ENCODE measurements at regions not wholly inside any gene's neighbourhood (a gene's known extent, or its start where the extent isn't known, plus 50 kb on each side); places are given as distances from the start of the nearest gene placed in this dataset.

DNA sequence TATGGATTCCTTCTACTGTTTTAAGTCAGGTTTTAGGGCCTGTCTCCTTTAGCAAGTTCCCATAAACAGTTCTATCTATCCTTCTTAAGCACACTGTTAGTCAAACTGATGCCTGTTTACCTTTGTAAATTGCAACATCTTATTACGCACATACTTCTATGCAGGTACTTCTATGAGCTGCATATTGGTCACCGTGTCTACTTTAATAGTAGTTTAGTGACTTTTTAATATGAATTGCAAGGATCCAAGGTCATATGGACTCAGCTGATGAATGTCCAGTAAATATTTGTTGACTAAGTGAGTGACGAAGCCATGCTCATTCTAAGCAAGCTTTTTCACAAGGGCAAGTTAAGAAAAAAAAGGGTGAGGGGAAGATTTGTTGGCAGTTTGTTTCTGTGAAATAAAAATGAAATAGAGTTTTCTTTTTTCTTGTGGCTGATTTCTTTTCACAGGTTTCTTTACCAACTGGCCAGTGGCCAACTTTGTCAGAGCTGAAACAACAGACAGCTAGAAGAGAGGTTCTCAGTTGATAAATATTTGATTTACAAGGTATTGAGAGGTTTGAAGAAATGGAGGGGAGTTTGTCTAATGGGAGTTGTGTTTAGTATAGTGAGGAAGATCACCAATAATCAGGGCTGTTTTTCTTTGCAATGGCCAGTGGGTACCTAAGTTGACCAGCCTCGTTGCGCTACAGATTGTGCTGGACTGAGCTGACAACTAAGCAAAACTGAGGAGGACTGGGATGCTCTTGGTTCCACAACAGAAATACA, 141.1 kb downstream of the SLC15A5 start:
- H3K27me3 Mint-ChIP-seq, result no peaks in the 10 kb centered on the region
- peaks cover 49% of the 10 kb centered on the region for H3K9me3 Mint-ChIP-seq
- H3K36me3 Mint-ChIP-seq (ENCODE audit: low read depth), result no peaks in the 10 kb centered on the region
- intact Hi-C loops (cut with micrococcal nuclease), result no loop called here
- H3K4me3 Mint-ChIP-seq, result no peak overlapping the region
- no peaks in the 10 kb centered on the region for H3K4me1 Mint-ChIP-seq (ENCODE audit: low read depth)
- no peak overlapping the region for H3K27ac Mint-ChIP-seq

- H3K4me1 Mint-ChIP-seq (ENCODE audit: low read depth), result no peaks in the 10 kb centered on the region
- H3K27me3 Mint-ChIP-seq, result no peaks in the 10 kb centered on the region
- H3K36me3 Mint-ChIP-seq (ENCODE audit: low read depth), result no peaks in the 10 kb centered on the region
- intact Hi-C loops (cut with micrococcal nuclease), result no loop called here
- H3K4me3 Mint-ChIP-seq, result no peak overlapping the region
- H3K9me3 Mint-ChIP-seq, result peaks cover 60% of the 10 kb centered on the region
- H3K27ac Mint-ChIP-seq, result no peak overlapping the region
These were observed 142.2 kb downstream of the SLC15A5 start for GRCh38 chr12:16135323-16135722.

DNA sequence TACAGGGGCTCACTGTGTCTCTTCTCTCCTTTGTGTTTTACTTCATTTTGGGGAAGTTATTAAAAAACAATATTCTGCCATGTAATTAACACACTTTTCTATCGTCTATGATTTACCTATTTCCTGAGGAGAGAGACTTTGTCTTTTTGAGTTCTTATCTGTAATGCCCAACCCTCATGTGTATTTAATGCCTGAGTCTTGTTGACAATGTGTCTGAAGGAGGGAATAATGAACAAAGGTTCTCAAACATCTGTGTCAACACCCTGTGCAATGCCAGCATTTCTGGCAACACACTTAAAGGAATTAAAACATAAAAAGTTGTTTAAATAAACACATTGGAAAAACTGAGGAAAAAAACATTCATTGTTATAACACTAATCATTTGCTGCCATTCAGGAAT, 147.1 kb downstream of the SLC15A5 start:
- H3K36me3 Mint-ChIP-seq (ENCODE audit: low read depth), result no peaks in the 10 kb centered on the region
- intact Hi-C loops (cut with micrococcal nuclease), result no loop called here

DNA sequence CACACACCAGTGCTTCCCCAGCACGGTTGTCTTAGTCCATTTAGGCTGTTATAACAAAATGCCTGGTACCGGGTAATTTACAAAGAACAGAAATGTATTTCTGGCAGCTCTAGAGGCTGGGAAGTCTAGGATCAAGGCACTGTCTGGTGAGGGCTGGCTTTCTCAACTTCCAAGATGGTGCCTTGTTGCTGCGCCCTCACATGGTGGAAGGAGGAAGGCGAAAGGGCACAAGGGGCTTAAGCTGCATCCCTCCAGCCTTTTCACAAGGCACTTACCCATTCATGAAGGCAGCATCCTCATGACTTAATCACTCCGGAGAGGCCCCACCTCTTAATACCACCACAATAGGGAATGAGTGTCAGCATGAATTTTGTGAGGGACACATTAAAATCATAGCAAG, 155.5 kb downstream of the SLC15A5 start:
- Mint-ChIP-seq H3K27me3 (peaks cover 3% of the 10 kb centered on the region), H3K27ac (no peak overlapping the region), H3K4me3 (no peak overlapping the region), H3K36me3 (ENCODE audit: low read depth) (no peaks in the 10 kb centered on the region), H3K9me3 (no peaks in the 10 kb centered on the region), H3K4me1 (ENCODE audit: low read depth) (peaks cover 5% of the 10 kb centered on the region)
- intact Hi-C loops (cut with micrococcal nuclease), result no loop called here

More for the DNA sequence above, 147.1 kb downstream of the SLC15A5 start:
- no peak overlapping the region for H3K4me3 Mint-ChIP-seq
- no peaks in the 10 kb centered on the region for H3K27me3 Mint-ChIP-seq
- H3K9me3 Mint-ChIP-seq, result peaks cover 76% of the 10 kb centered on the region
- no peak overlapping the region for H3K27ac Mint-ChIP-seq
- no peaks in the 10 kb centered on the region for H3K4me1 Mint-ChIP-seq (ENCODE audit: low read depth)

GRCh38 chr12:16119618-16120415, 157.7 kb downstream of the SLC15A5 start:
- intact Hi-C loops (cut with micrococcal nuclease), result no loop called here
- no peaks in the 10 kb centered on the region for H3K9me3 Mint-ChIP-seq
- no peak overlapping the region for H3K27ac Mint-ChIP-seq
- no peaks in the 10 kb centered on the region for H3K36me3 Mint-ChIP-seq (ENCODE audit: low read depth)
- H3K4me1 Mint-ChIP-seq (ENCODE audit: low read depth), result peaks cover 5% of the 10 kb centered on the region
- no peak overlapping the region for H3K4me3 Mint-ChIP-seq
- H3K27me3 Mint-ChIP-seq, result peaks cover 2% of the 10 kb centered on the region

DNA sequence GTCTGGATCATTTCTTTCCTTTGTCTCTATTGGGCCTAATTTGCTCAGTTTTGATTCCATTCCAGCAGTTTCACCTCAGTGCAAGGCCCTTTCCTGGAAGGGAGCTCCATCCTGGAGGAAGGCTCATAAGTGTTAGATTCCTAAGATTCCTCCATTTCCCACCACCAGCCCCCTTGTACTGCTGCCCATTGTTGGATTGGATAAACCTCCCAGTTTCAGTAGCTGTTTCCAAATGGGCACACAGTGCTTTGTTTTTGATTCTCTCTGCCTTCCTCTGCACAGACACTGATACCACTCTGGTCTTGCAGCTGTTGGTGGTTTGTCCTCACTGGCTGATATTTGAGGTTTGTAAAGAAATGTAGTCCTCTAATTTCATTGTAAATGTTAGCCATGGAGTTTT, 158.9 kb downstream of the SLC15A5 start:
- Mint-ChIP-seq H3K4me1 (ENCODE audit: low read depth) (peaks cover 5% of the 10 kb centered on the region), H3K4me3 (no peak overlapping the region), H3K27ac (no peak overlapping the region), H3K9me3 (no peaks in the 10 kb centered on the region), H3K27me3 (peaks cover 2% of the 10 kb centered on the region), H3K36me3 (ENCODE audit: low read depth) (no peaks in the 10 kb centered on the region)
- intact Hi-C loops (cut with micrococcal nuclease), result no loop called here

GRCh38 chr12:16112612-16113560, 164.6 kb downstream of the SLC15A5 start:
- H3K27me3 Mint-ChIP-seq, result no peaks in the 10 kb centered on the region
- peaks cover 6% of the 10 kb centered on the region for H3K4me1 Mint-ChIP-seq (ENCODE audit: low read depth)
- intact Hi-C loops (cut with micrococcal nuclease), result no loop called here
- no peaks in the 10 kb centered on the region for H3K36me3 Mint-ChIP-seq (ENCODE audit: low read depth)
- H3K9me3 Mint-ChIP-seq, result peaks cover 9% of the 10 kb centered on the region
- H3K4me3 Mint-ChIP-seq, result no peak overlapping the region
- H3K27ac Mint-ChIP-seq, result no peak overlapping the region

DNA sequence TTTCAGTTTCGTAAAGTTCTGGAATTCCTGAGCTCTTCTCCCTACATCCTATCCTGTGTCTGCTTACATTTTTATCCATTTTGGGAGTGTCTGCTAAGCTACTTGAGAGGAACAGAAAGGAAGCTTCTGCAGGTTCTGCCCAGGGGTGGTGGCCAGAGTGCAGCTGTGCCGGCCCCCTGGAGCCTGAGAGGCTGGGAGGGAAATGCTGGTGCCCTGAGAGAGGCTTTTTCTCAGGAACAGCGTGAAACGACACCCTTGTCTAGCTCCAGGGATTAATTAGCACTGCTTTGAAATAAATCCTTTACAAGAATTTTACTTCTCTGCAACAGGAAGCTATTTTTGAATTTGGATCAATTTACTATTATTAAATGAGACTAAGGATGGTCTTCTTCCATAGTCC, 165.4 kb downstream of the SLC15A5 start:
- H3K27me3 Mint-ChIP-seq, result no peaks in the 10 kb centered on the region
- H3K36me3 Mint-ChIP-seq (ENCODE audit: low read depth), result no peaks in the 10 kb centered on the region
- peaks cover 6% of the 10 kb centered on the region for H3K4me1 Mint-ChIP-seq (ENCODE audit: low read depth)
- peaks cover 12% of the 10 kb centered on the region for H3K9me3 Mint-ChIP-seq
- H3K27ac Mint-ChIP-seq, result no peak overlapping the region
- intact Hi-C loops (cut with micrococcal nuclease), result no loop called here
- no peak overlapping the region for H3K4me3 Mint-ChIP-seq

DNA sequence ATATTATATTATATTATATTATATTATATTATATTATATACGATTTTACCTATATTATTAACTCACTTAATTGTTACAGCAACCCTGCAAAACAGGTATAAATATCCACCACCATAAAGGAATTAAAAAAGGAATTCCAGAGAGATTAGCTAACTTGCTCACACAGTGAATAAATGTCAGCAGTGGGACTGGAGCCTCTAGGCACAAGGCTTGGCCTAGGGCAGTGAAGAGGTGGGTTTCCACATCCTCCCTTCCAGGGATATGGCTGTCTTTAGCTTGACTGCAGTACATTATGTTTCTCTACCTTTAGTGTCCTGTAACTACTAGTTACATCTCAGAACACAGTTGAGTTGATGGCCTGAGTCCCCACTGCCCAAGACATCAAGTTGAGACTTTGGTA, 166.9 kb downstream of the SLC15A5 start:
- intact Hi-C loops (cut with micrococcal nuclease), result no loop called here
- peaks cover 19% of the 10 kb centered on the region for H3K9me3 Mint-ChIP-seq
- H3K27me3 Mint-ChIP-seq, result no peaks in the 10 kb centered on the region
- H3K36me3 Mint-ChIP-seq (ENCODE audit: low read depth), result no peaks in the 10 kb centered on the region
- peaks cover 6% of the 10 kb centered on the region for H3K4me1 Mint-ChIP-seq (ENCODE audit: low read depth)
- H3K27ac Mint-ChIP-seq, result no peak overlapping the region
- H3K4me3 Mint-ChIP-seq, result no peak overlapping the region

DNA sequence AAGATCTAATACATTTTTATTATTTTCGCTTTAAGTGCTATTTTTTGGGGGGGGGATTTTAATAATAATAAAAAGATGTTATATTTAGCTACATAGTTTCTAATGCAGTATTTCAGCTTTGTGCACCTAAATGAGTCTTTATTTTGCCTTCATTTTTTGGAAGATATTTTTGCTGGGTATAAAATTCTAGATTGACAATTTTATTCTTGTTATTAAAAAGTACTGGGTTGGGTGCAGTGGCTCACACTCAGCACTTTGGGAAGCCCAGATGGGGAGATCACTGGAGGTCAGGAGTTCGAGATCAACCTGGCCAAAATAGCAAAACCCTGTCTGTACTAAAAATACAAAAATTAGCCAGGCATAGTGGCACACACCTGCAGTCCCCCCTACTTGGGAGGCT, 173.6 kb downstream of the SLC15A5 start:
- intact Hi-C loops (cut with micrococcal nuclease), result no loop called here

GRCh38 chr12:16100206-16100605, 177.3 kb downstream of the SLC15A5 start:
- Mint-ChIP-seq H3K4me3 (no peak overlapping the region), H3K4me1 (ENCODE audit: low read depth) (no peaks in the 10 kb centered on the region), H3K27me3 (no peaks in the 10 kb centered on the region), H3K27ac (no peak overlapping the region), H3K9me3 (peaks cover 23% of the 10 kb centered on the region), H3K36me3 (ENCODE audit: low read depth) (no peaks in the 10 kb centered on the region)
- intact Hi-C loops (cut with micrococcal nuclease), result no loop called here

More for the DNA sequence above, 173.6 kb downstream of the SLC15A5 start:
- Mint-ChIP-seq H3K36me3 (ENCODE audit: low read depth) (no peaks in the 10 kb centered on the region), H3K4me3 (no peak overlapping the region), H3K4me1 (ENCODE audit: low read depth) (no peaks in the 10 kb centered on the region), H3K27me3 (no peaks in the 10 kb centered on the region), H3K9me3 (peaks cover 45% of the 10 kb centered on the region), H3K27ac (no peak overlapping the region)

GRCh38 chr12:16096273-16096849, 181.1 kb downstream of the SLC15A5 start:
- Mint-ChIP-seq H3K4me1 (ENCODE audit: low read depth) (no peaks in the 10 kb centered on the region), H3K9me3 (no peaks in the 10 kb centered on the region)

DNA sequence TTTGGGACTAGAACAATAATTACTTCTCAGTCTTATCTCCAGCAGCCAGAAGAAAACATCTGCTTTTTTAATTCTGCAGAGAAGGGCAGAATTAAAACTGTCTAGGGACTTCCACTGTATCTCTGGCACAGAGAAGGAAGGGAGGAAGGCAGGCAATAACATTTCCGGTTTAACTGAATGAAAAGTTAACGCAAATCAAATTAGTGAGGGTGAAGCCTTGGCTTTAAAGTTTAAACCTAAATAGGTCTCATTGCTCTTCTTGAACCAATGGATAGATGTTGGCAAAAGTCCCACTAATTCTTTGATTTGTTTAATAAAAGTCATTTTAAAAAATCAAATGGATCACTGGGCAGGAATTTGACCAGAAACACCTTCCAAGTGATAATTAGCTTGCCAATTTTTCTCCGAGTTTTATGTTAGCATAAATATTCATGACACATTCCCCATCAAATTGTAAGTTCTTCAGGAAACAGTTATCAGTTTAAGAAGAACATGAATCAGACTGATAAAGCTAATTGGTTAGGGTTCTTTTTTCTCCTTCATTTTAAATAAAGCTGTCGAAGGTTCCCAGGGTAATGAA, 181.9 kb downstream of the SLC15A5 start:
- Mint-ChIP-seq H3K4me1 (ENCODE audit: low read depth) (no peaks in the 10 kb centered on the region), H3K27me3 (no peaks in the 10 kb centered on the region), H3K9me3 (no peaks in the 10 kb centered on the region), H3K4me3 (no peak overlapping the region), H3K36me3 (ENCODE audit: low read depth) (no peaks in the 10 kb centered on the region), H3K27ac (no peak overlapping the region)
- intact Hi-C loops (cut with micrococcal nuclease), result no loop called here

More at GRCh38 chr12:16096273-16096849, 181.1 kb downstream of the SLC15A5 start:
- Mint-ChIP-seq H3K27ac (no peak overlapping the region), H3K27me3 (no peaks in the 10 kb centered on the region), H3K36me3 (ENCODE audit: low read depth) (no peaks in the 10 kb centered on the region), H3K4me3 (no peak overlapping the region)
- intact Hi-C loops (cut with micrococcal nuclease), result no loop called here

Measured in dendritic cell treated with granulocyte-macrophage colony-stimulating factor and Interleukin-4, amounts not matched to agents 40 ng/mL and 50 ng/mL, for 4 days (primary cell).